PC-9 (cell line): ENCODE measurements at regions not wholly inside any gene's neighbourhood (a gene's known extent, or its start where the extent isn't known, plus 50 kb on each side); places are given as distances from the start of the nearest gene placed in this dataset.

Source experiments
- BruUV-seq: library from RNA; stranded (reverse); fragments of 400-500 nt; replicated peaks from 2 replicates; lab custom pipeline; 2021; lab: Mats Ljungman, UMichigan
- CTCF ChIA-PET: fragments of 300-600 bp; sonication (Branson Sonifier 250); formaldehyde crosslinking; loops from one replicate; lab custom pipeline; 2022; ENCODE audit warnings: antibody characterized with exemption; lab: Charles Lee
- POLR2A ChIA-PET: fragments of 300-600 bp; sonication (Branson Sonifier 250); formaldehyde crosslinking; loops from one replicate; lab custom pipeline; 2022; ENCODE audit warnings: antibody characterized with exemption; ENCODE audit not compliant: unreplicated experiment; lab: Charles Lee
- DNase-seq, 2 experiments: peaks; one replicate each; pipeline versions ENCODE4 v3.0.0 to v3.0.0-alpha.2; 2015 to 2022; ENCODE audit warnings: mixed read lengths in 1 of 2
- H2AFZ ChIP-seq: fragments of 200-600 bp; sonication (generic); 2 replicates; pipeline ENCODE4 v1.8.1; 2017; ENCODE audit warnings: antibody characterized with exemption
- H3F3A ChIP-seq: fragments of 200-600 bp; sonication (generic); 2 replicates; pipeline ENCODE4 v1.8.1; 2017; ENCODE audit warnings: antibody characterized with exemption, mild to moderate bottlenecking, low read depth; ENCODE audit not compliant: insufficient read depth
- H3K27ac ChIP-seq: fragments of 200-600 bp; sonication (generic); 2 replicates; pipeline ENCODE4 v1.6.1; 2016; ENCODE audit warnings: mixed run types
- H3K27me3 ChIP-seq: fragments of 200-600 bp; sonication (generic); 2 replicates; pipeline ENCODE4 v1.6.1; 2016; ENCODE audit warnings: low read depth, mixed run types; ENCODE audit not compliant: insufficient read depth
- H3K36me3 ChIP-seq: fragments of 200-600 bp; sonication (generic); 2 replicates; pipeline ENCODE4 v1.6.1; 2016; ENCODE audit warnings: low read depth, mixed run types
- H3K4me1 ChIP-seq: fragments of 200-600 bp; sonication (generic); replicated peaks from 2 replicates; pipeline ENCODE4 v1.6.1; 2016; ENCODE audit warnings: mixed run types; ENCODE audit not compliant: insufficient read depth
- H3K4me2 ChIP-seq: fragments of 200-600 bp; sonication (generic); 2 replicates; pipeline ENCODE4 v1.6.1; 2017; ENCODE audit warnings: mixed run types
- H3K4me3 ChIP-seq: fragments of 200-600 bp; sonication (generic); 2 replicates; pipeline ENCODE4 v1.6.1; 2016; ENCODE audit warnings: mixed run types
- H3K79me2 ChIP-seq: fragments of 200-600 bp; sonication (generic); 2 replicates; pipeline ENCODE4 v1.6.1; 2017; ENCODE audit warnings: low read depth, mixed run types
- H3K9me2 ChIP-seq: fragments of 200-600 bp; sonication (generic); 2 replicates; pipeline ENCODE4 v1.8.1; 2017; ENCODE audit warnings: mild to moderate bottlenecking; ENCODE audit not compliant: insufficient read depth
- H3K9me3 ChIP-seq: fragments of 200-600 bp; sonication (generic); 2 replicates; pipeline ENCODE4 v1.8.1; 2016; ENCODE audit warnings: low read depth; ENCODE audit not compliant: insufficient read depth
- H4K20me1 ChIP-seq: fragments of 200-600 bp; sonication (generic); 2 replicates; pipeline ENCODE4 v1.8.1; 2017; ENCODE audit not compliant: insufficient read depth
- CTCF ChIP-seq: fragments of 200-600 bp; sonication (generic); conservative IDR thresholded peaks from 2 replicates; pipeline ENCODE4 v1.6.1; 2017; ENCODE audit warnings: mixed run types, antibody characterized with exemption, mild to moderate bottlenecking, moderate library complexity
- EZH2 ChIP-seq: fragments of 200-600 bp; sonication (generic); IDR thresholded peaks from 2 replicates; pipeline ENCODE4 v1.8.0; 2017; ENCODE audit warnings: antibody characterized with exemption, low read depth
- intact Hi-C: fragments of 100-400 bp; cut with micrococcal nuclease; formaldehyde crosslinking; loops from one replicate; pipeline ENCODE4 v1.10.0; 2022; ENCODE audit not compliant: unreplicated experiment

- Histone ChIP-seq H3K79me2 (no peaks in the 10 kb centered on the region), H4K20me1 (no peaks in the 10 kb centered on the region), H2AFZ (no peak overlapping the region), H3K4me2 (no peak overlapping the region), H3K36me3 (no peaks in the 10 kb centered on the region), H3K9me2 (no peaks in the 10 kb centered on the region), H3K27ac (no peak overlapping the region), H3K9me3 (no peaks in the 10 kb centered on the region), H3F3A (no peaks in the 10 kb centered on the region), H3K4me1 (no peaks in the 10 kb centered on the region), H3K27me3 (no peaks in the 10 kb centered on the region), H3K4me3 (no peak overlapping the region)
- BruUV-seq: no TSS peak
- ChIA-PET POLR2A (no interaction called here), CTCF (no interaction called here)
- no peak for DNase-seq
- no peak for TF ChIP-seq EZH2
- TF ChIP-seq CTCF: no peak
- intact Hi-C loops: no loop called here
Observed at GRCh38 chr14:43480976-43481375, 1026.1 kb downstream of the FSCB start.

GRCh38 chr14:43479596-43480195 is 1027.4 kb downstream of the FSCB start:
- H3K36me3 ChIP-seq: no peaks in the 10 kb centered on the region
- intact Hi-C loops: no loop called here
- H4K20me1 ChIP-seq: no peaks in the 10 kb centered on the region
- H3K4me3 ChIP-seq: no peak overlapping the region
- H3K4me2 ChIP-seq: no peak overlapping the region
- ChIA-PET POLR2A (no interaction called here), CTCF (no interaction called here)
- H2AFZ ChIP-seq: no peak overlapping the region
- no peaks in the 10 kb centered on the region for H3K9me3 ChIP-seq
- H3F3A ChIP-seq: no peaks in the 10 kb centered on the region
- H3K9me2 ChIP-seq: no peaks in the 10 kb centered on the region
- H3K79me2 ChIP-seq: no peaks in the 10 kb centered on the region
- BruUV-seq: no TSS peak
- H3K27ac ChIP-seq: no peak overlapping the region
- DNase-seq: no peak
- TF ChIP-seq EZH2 (no peak), CTCF (no peak)
- H3K27me3 ChIP-seq: no peaks in the 10 kb centered on the region
- no peaks in the 10 kb centered on the region for H3K4me1 ChIP-seq

GRCh38 chr14:43476822-43477221 is 1030.3 kb downstream of the FSCB start:
- DNase-seq: no peak
- no peaks in the 10 kb centered on the region for H3K4me1 ChIP-seq
- no TSS peak for BruUV-seq
- no peak overlapping the region; the same call in 1 of the 2 replicates for H2AFZ ChIP-seq
- CTCF ChIA-PET: no interaction called here
- H4K20me1 ChIP-seq: no peaks in the 10 kb centered on the region
- H3K9me2 ChIP-seq: no peaks in the 10 kb centered on the region; the same call in 1 of the 2 replicates
- H3F3A ChIP-seq: no peaks in the 10 kb centered on the region
- TF ChIP-seq CTCF: no peak
- H3K9me3 ChIP-seq: no peaks in the 10 kb centered on the region
- H3K27ac ChIP-seq: no peak overlapping the region
- no peak overlapping the region for H3K4me2 ChIP-seq
- H3K27me3 ChIP-seq: no peaks in the 10 kb centered on the region
- intact Hi-C loops: no loop called here
- H3K36me3 ChIP-seq: no peaks in the 10 kb centered on the region
- H3K79me2 ChIP-seq: no peaks in the 10 kb centered on the region
- POLR2A ChIA-PET: interaction anchor here (0.7 kb wide), 1 partner anchor 129 kb away, joined by 3 read pairs; no protein-coding TSS in a partner anchor
- H3K4me3 ChIP-seq: no peak overlapping the region
